BLaER1 treated with 17β-estradiol and CSF1 and Interleukin-3, amounts not matched to agents 10 nM and 100 nM (cell line): ENCODE measurements at regions not wholly inside any gene's neighbourhood (a gene's known extent, or its start where the extent isn't known, plus 50 kb on each side); places are given as distances from the start of the nearest gene placed in this dataset.
A peak's percentile ranks its signal among the peaks of the same experiment; 100 is the strongest.

Source experiments
- H3K27ac ChIP-seq, 11 experiments: shearing (Covaris generic); formaldehyde crosslinking; 2 replicates each; pipeline ENCODE4 v1.8.1; 2022
- H3K27me3 ChIP-seq, 11 experiments: shearing (Covaris generic); formaldehyde crosslinking; 2 replicates each; pipeline ENCODE4 v1.8.1; 2022
- H3K36me3 ChIP-seq, 11 experiments: shearing (Covaris generic); formaldehyde crosslinking; 2 replicates each; pipeline ENCODE4 v1.8.1; 2022
- H3K4me1 ChIP-seq, 10 experiments: shearing (Covaris generic); formaldehyde crosslinking; 2 replicates each; pipeline ENCODE4 v1.8.1; 2022
- H3K4me2 ChIP-seq, 11 experiments: shearing (Covaris generic); formaldehyde crosslinking; 2 replicates each; pipeline ENCODE4 v1.8.1; 2022
- H3K4me3 ChIP-seq, 10 experiments: shearing (Covaris generic); formaldehyde crosslinking; 2 replicates each; pipeline ENCODE4 v1.8.1; 2022
- H3K9ac ChIP-seq, 11 experiments: shearing (Covaris generic); formaldehyde crosslinking; 2 replicates each; pipeline ENCODE4 v1.8.1; 2022
- H3K9me3 ChIP-seq, 11 experiments: shearing (Covaris generic); formaldehyde crosslinking; replicated peaks in 1 of 11; 2 replicates each; pipeline ENCODE4 v1.8.1; 2022
- H4K20me1 ChIP-seq, 11 experiments: shearing (Covaris generic); formaldehyde crosslinking; 2 replicates each; pipeline ENCODE4 v1.8.1; 2022
- Cebpa-rat ChIP-seq, 11 experiments: shearing (Covaris generic); IDR thresholded peaks; 2 replicates each; pipeline ENCODE4 v1.8.1; 2022

- H4K20me1 ChIP-seq, result no peaks in the 10 kb centered on the region
- no peaks in the 10 kb centered on the region for H3K36me3 ChIP-seq
- H3K4me3 ChIP-seq, result no peak overlapping the region
- peaks cover 0 to 11% (median 0%) of the 10 kb centered on the region in 10 experiments; a peak in 3 of 20 replicates for H3K4me1 ChIP-seq
- no peaks in the 10 kb centered on the region for H3K9me3 ChIP-seq
- 0 out of 22 replicates have a peak overlapping the region, but pooled peaks of 1 of the 11 experiments have one; percentile 6 for H3K4me2 ChIP-seq
- TF ChIP-seq Cebpa-rat (IDR thresholded peaks at IDR 0.05), result no peak
- no peak overlapping the region for H3K27ac ChIP-seq
- H3K9ac ChIP-seq, result no peak overlapping the region
- H3K27me3 ChIP-seq, result no peaks in the 10 kb centered on the region
Measured at GRCh38 chr13:78239714-78240113, 321.1 kb upstream of the EDNRB start.

- Histone ChIP-seq H4K20me1 (no peaks in the 10 kb centered on the region), H3K27ac (no peak overlapping the region), H3K36me3 (no peaks in the 10 kb centered on the region), H3K9me3 (no peaks in the 10 kb centered on the region), H3K4me3 (no peak overlapping the region), H3K9ac (no peak overlapping the region), H3K4me1 (peaks cover 0 to 11% (median 0%) of the 10 kb centered on the region in 10 experiments; a peak in 3 of 20 replicates), H3K27me3 (no peaks in the 10 kb centered on the region), H3K4me2 (no peak overlapping the region)
- no peak for TF ChIP-seq Cebpa-rat (IDR thresholded peaks at IDR 0.05)
Measured at GRCh38 chr13:78238911-78239310, 320.3 kb upstream of the EDNRB start.

GRCh38 chr13:78228940-78229339, 310.3 kb upstream of the EDNRB start:
- H3K27ac ChIP-seq, result no peak overlapping the region
- no peaks in the 10 kb centered on the region for H3K4me1 ChIP-seq
- no peak overlapping the region for H3K4me2 ChIP-seq
- H3K27me3 ChIP-seq, result no peaks in the 10 kb centered on the region
- no peak overlapping the region for H3K9ac ChIP-seq
- H3K4me3 ChIP-seq, result no peak overlapping the region
- no peaks in the 10 kb centered on the region for H3K36me3 ChIP-seq
- no peak for TF ChIP-seq Cebpa-rat (IDR thresholded peaks at IDR 0.05)
- no peaks in the 10 kb centered on the region for H4K20me1 ChIP-seq
- no peaks in the 10 kb centered on the region for H3K9me3 ChIP-seq

- Histone ChIP-seq H3K9me3 (no peaks in the 10 kb centered on the region), H3K27ac (no peak overlapping the region), H3K9ac (no peak overlapping the region), H3K4me1 (no peaks in the 10 kb centered on the region), H3K27me3 (no peaks in the 10 kb centered on the region), H3K4me2 (no peak overlapping the region), H4K20me1 (no peaks in the 10 kb centered on the region), H3K36me3 (no peaks in the 10 kb centered on the region), H3K4me3 (no peak overlapping the region)
- no peak for TF ChIP-seq Cebpa-rat (IDR thresholded peaks at IDR 0.05)
Measured at GRCh38 chr13:78228211-78228610, 309.6 kb upstream of the EDNRB start.

- Histone ChIP-seq H3K4me1 (no peaks in the 10 kb centered on the region), H3K27me3 (no peaks in the 10 kb centered on the region), H4K20me1 (no peaks in the 10 kb centered on the region), H3K9me3 (no peaks in the 10 kb centered on the region), H3K27ac (no peak overlapping the region), H3K36me3 (no peaks in the 10 kb centered on the region), H3K4me2 (no peak overlapping the region), H3K9ac (no peak overlapping the region), H3K4me3 (no peak overlapping the region)
- no peak for TF ChIP-seq Cebpa-rat (IDR thresholded peaks at IDR 0.05)
Measured at GRCh38 chr13:78227709-78228108, 309.1 kb upstream of the EDNRB start.

- no peaks in the 10 kb centered on the region for H3K27me3 ChIP-seq
- no peak for TF ChIP-seq Cebpa-rat (IDR thresholded peaks at IDR 0.05)
- H3K27ac ChIP-seq, result no peak overlapping the region
Measured at GRCh38 chr13:78215458-78216108, 297.0 kb upstream of the EDNRB start.

GRCh38 chr13:78201411-78201810, 282.8 kb upstream of the EDNRB start:
- TF ChIP-seq Cebpa-rat (IDR thresholded peaks at IDR 0.05), result no peak
- peak overlapping the region in 3 of 11 experiments; percentile 4 to 25 (median 23); a peak in 5 of 22 replicates for H3K4me2 ChIP-seq
- H3K27me3 ChIP-seq, result no peaks in the 10 kb centered on the region
- no peak overlapping the region for H3K4me3 ChIP-seq
- H3K36me3 ChIP-seq, result no peaks in the 10 kb centered on the region
- no peak overlapping the region for H3K9ac ChIP-seq
- H3K4me1 ChIP-seq, result peaks cover 0 to 12% (median 4%) of the 10 kb centered on the region in 10 experiments; a peak in 6 of 20 replicates
- H4K20me1 ChIP-seq, result no peaks in the 10 kb centered on the region
- no peak overlapping the region for H3K27ac ChIP-seq
- no peaks in the 10 kb centered on the region for H3K9me3 ChIP-seq

More at GRCh38 chr13:78215458-78216108, 297.0 kb upstream of the EDNRB start:
- H3K36me3 ChIP-seq, result no peaks in the 10 kb centered on the region
- no peak overlapping the region for H3K9ac ChIP-seq
- no peak overlapping the region for H3K4me2 ChIP-seq
- H3K9me3 ChIP-seq, result no peaks in the 10 kb centered on the region
- no peaks in the 10 kb centered on the region for H4K20me1 ChIP-seq
- no peaks in the 10 kb centered on the region for H3K4me1 ChIP-seq
- no peak overlapping the region for H3K4me3 ChIP-seq

GRCh38 chr13:78198821-78199220, 280.2 kb upstream of the EDNRB start:
- no peaks in the 10 kb centered on the region for H3K27me3 ChIP-seq
- no peaks in the 10 kb centered on the region for H4K20me1 ChIP-seq
- H3K4me1 ChIP-seq, result peaks cover 0 to 12% (median 4%) of the 10 kb centered on the region in 10 experiments; a peak in 6 of 20 replicates
- no peaks in the 10 kb centered on the region for H3K9me3 ChIP-seq
- no peaks in the 10 kb centered on the region for H3K36me3 ChIP-seq
- no peak for TF ChIP-seq Cebpa-rat (IDR thresholded peaks at IDR 0.05)
- H3K4me3 ChIP-seq, result no peak overlapping the region
- no peak overlapping the region for H3K4me2 ChIP-seq
- no peak overlapping the region for H3K27ac ChIP-seq
- no peak overlapping the region for H3K9ac ChIP-seq

- Histone ChIP-seq H3K4me3 (no peak overlapping the region), H3K36me3 (no peaks in the 10 kb centered on the region), H3K9me3 (no peaks in the 10 kb centered on the region), H3K27me3 (no peaks in the 10 kb centered on the region), H3K4me2 (no peak overlapping the region), H3K4me1 (peaks cover 0 to 12% (median 4%) of the 10 kb centered on the region in 10 experiments; a peak in 6 of 20 replicates), H4K20me1 (no peaks in the 10 kb centered on the region), H3K27ac (no peak overlapping the region), H3K9ac (no peak overlapping the region)
- TF ChIP-seq Cebpa-rat (IDR thresholded peaks at IDR 0.05), result no peak
Measured at GRCh38 chr13:78198419-78198818, 279.8 kb upstream of the EDNRB start.

GRCh38 chr13:78197231-78197630, 278.6 kb upstream of the EDNRB start:
- no peaks in the 10 kb centered on the region for H3K27me3 ChIP-seq
- no peak overlapping the region for H3K27ac ChIP-seq
- H3K4me1 ChIP-seq, result peaks cover 0 to 12% (median 4%) of the 10 kb centered on the region in 10 experiments; a peak in 6 of 20 replicates
- no peaks in the 10 kb centered on the region for H3K9me3 ChIP-seq
- no peak overlapping the region for H3K9ac ChIP-seq
- no peak overlapping the region for H3K4me3 ChIP-seq
- H4K20me1 ChIP-seq, result no peaks in the 10 kb centered on the region
- H3K36me3 ChIP-seq, result no peaks in the 10 kb centered on the region
- H3K4me2 ChIP-seq, result no peak overlapping the region
- no peak for TF ChIP-seq Cebpa-rat (IDR thresholded peaks at IDR 0.05)
